HepG2 (cell line): ENCODE measurements at regions not wholly inside any gene's neighbourhood (a gene's known extent, or its start where the extent isn't known, plus 50 kb on each side); places are given as distances from the start of the nearest gene placed in this dataset.

ENCODE experiments used
- ATAC-seq: fragments of 200-7000 bp; cut with Tn5 transposase; 3 replicates; pipeline ENCODE4 v1.9.1; 2020; ENCODE audit warnings: mild to moderate bottlenecking, moderate library complexity
- BruUV-seq: library from RNA; stranded (reverse); fragments of 400-500 nt; replicated peaks from 2 replicates; lab custom pipeline; 2021; lab: Mats Ljungman, UMichigan
- CTCF ChIA-PET: fragments of 300-600 bp; formaldehyde crosslinking; extraction: SDS; loops from one replicate; lab custom pipeline; 2021; ENCODE audit warnings: low total read pairs, inconsistent platforms, low intra/inter-chr PET ratio; lab: Yijun Ruan, JAX
- POLR2A ChIA-PET: fragments of 350-600 bp; sonication (Branson Sonifier 250); formaldehyde crosslinking; loops from one replicate; lab custom pipeline; 2020; ENCODE audit warnings: antibody characterized with exemption, inconsistent platforms; lab: Yijun Ruan, JAX
- DNase-seq: peaks from one replicate; pipeline ENCODE4 v3.0.0-alpha.2; 2015; ENCODE audit warnings: low spot score
- FAIRE-seq: peaks from 3 replicates; lab custom pipeline; 2011; peaks lifted over from hg19 to GRCh38; lab: Jason Lieb, UNC
- H2AFZ ChIP-seq: one replicate; pipeline ENCODE4 v1.6.1; 2011; ENCODE audit warnings: low read length, inconsistent platforms
- H3K27ac ChIP-seq: fragments of 300-600 bp; 3 replicates; pipeline ENCODE4 v1.8.0; 2011; ENCODE audit warnings: mixed run types, mild to moderate bottlenecking, mixed read lengths, low read length, inconsistent platforms; ENCODE audit not compliant: insufficient read depth; ENCODE audit errors: extremely low read length
- H3K27me3 ChIP-seq, 2 experiments: fragments of 200-600 bp in 1 of 2; 2 replicates in 1 of 2; 3 replicates in 1 of 2; pipeline versions ENCODE4 v1.6.0 to v1.8.0; 2011; ENCODE audit warnings: low read length in 2 of 2, mild to moderate bottlenecking in 2 of 2, moderate library complexity in 2 of 2, inconsistent platforms in 1 of 2; ENCODE audit not compliant: insufficient read depth in 2 of 2, control insufficient read depth in 1 of 2
- H3K36me3 ChIP-seq, 2 experiments: fragments of 200-600 bp in 1 of 2; replicated peaks in 1 of 2; 2 replicates in 1 of 2; 3 replicates in 1 of 2; pipeline versions ENCODE4 v1.5.1 to v1.8.0; 2011; ENCODE audit warnings: low read length in 2 of 2, inconsistent platforms in 1 of 2; ENCODE audit not compliant: insufficient read depth in 2 of 2, control insufficient read depth in 1 of 2
- H3K4me1 ChIP-seq: 2 replicates; pipeline ENCODE4 v1.5.1; 2012; ENCODE audit warnings: low read length, inconsistent platforms; ENCODE audit not compliant: insufficient read depth
- H3K4me2 ChIP-seq: 2 replicates; pipeline ENCODE4 v1.6.0; 2011; ENCODE audit warnings: low read depth, low read length, inconsistent platforms
- H3K4me3 ChIP-seq, 3 experiments: fragments of 200-600 bp in 1 of 3; sonication (generic), shearing (Covaris generic) in 1 of 3; replicated peaks in 1 of 3; 2 replicates each; pipeline ENCODE4 v1.5.1; 2011 to 2016; ENCODE audit warnings: low read length in 3 of 3, inconsistent platforms in 2 of 3, low read depth in 2 of 3, mild to moderate bottlenecking in 2 of 3, control low read depth in 1 of 3, mixed read lengths in 1 of 3; ENCODE audit not compliant: insufficient read depth in 1 of 3
- H3K79me2 ChIP-seq: one replicate; pipeline ENCODE4 v1.6.1; 2011; ENCODE audit warnings: low read length, inconsistent platforms; ENCODE audit not compliant: insufficient read depth
- H3K9ac ChIP-seq: 2 replicates; pipeline ENCODE4 v1.6.0; 2011; ENCODE audit warnings: mild to moderate bottlenecking, low read depth, low read length, inconsistent platforms; ENCODE audit not compliant: insufficient read depth
- H3K9me3 ChIP-seq: 2 replicates; pipeline ENCODE4 v1.5.1; 2012; ENCODE audit warnings: mild to moderate bottlenecking, low read length
- H4K20me1 ChIP-seq: 2 replicates; pipeline ENCODE4 v1.6.0; 2011; ENCODE audit warnings: inconsistent platforms, mild to moderate bottlenecking, low read length, moderate library complexity; ENCODE audit not compliant: insufficient read depth
- AHR ChIP-seq: IDR thresholded peaks from 2 replicates; pipeline ENCODE4 v1.6.1; 2018; ENCODE audit warnings: missing genetic modification reagents, missing compliant biosample characterization
- HDAC6 ChIP-seq: fragments of 200-600 bp; sonication (generic); IDR thresholded peaks from 2 replicates; pipeline ENCODE4 v1.7.0; 2017; ENCODE audit warnings: mild to moderate bottlenecking, antibody characterized with exemption, low read length, low read depth
- KDM5A ChIP-seq: fragments of 200-600 bp; sonication (generic); IDR thresholded peaks from 2 replicates; pipeline ENCODE4 v1.7.0; 2018; ENCODE audit warnings: antibody characterized with exemption, mild to moderate bottlenecking, low read length, borderline replicate concordance
- MXI1 ChIP-seq: IDR thresholded peaks from 3 replicates; pipeline ENCODE4 v1.6.1; 2012; ENCODE audit warnings: low read depth, low read length, inconsistent platforms, borderline replicate concordance
- PHF20 ChIP-seq: sonication (generic); formaldehyde crosslinking; IDR thresholded peaks from 2 replicates; pipeline ENCODE4 v1.5.0; 2020; ENCODE audit warnings: mild to moderate bottlenecking, missing genetic modification reagents
- RBAK ChIP-seq: sonication (generic); formaldehyde crosslinking; IDR thresholded peaks from 2 replicates; pipeline ENCODE4 v1.5.1; 2020; ENCODE audit warnings: mild to moderate bottlenecking, missing genetic modification reagents
- ZNF121 ChIP-seq: sonication (generic); formaldehyde crosslinking; IDR thresholded peaks from 2 replicates; pipeline ENCODE4 v1.5.0; 2020; ENCODE audit warnings: mild to moderate bottlenecking, missing genetic modification reagents
- ZNF607 ChIP-seq: sonication (generic); formaldehyde crosslinking; IDR thresholded peaks from 2 replicates; pipeline ENCODE4 v1.5.1; 2020; ENCODE audit warnings: missing genetic modification reagents, mild to moderate bottlenecking, borderline replicate concordance
- ZNF879 ChIP-seq: sonication (generic); formaldehyde crosslinking; IDR thresholded peaks from 2 replicates; pipeline ENCODE4 v1.8.1; 2023; ENCODE audit warnings: missing genetic modification reagents
- WGBS: methylation state at CpG from one replicate; pipeline ENCODE4 v1.1.6; 2017; ENCODE audit warnings: low lambda C conversion rate; 5-methylcytosine and 5-hydroxymethylcytosine counted together
- in situ Hi-C: cut with HindIII; loops from 2 replicates; pipeline ENCODE4 v1.10.0; 2017; ENCODE audit warnings: low pct_unique_long_range_greater_than_20kb; ENCODE audit not compliant: extremely low pct_ligation_motif_present
- intact Hi-C: fragments of 100-400 bp; cut with micrococcal nuclease; formaldehyde crosslinking; loops from one replicate; pipeline ENCODE4 v1.10.0; 2022; ENCODE audit not compliant: unreplicated experiment
- TF ChIP-seq, protein P1 (sequence below): sonication (generic); formaldehyde crosslinking; IDR thresholded peaks from 2 replicates; pipeline ENCODE4 v1.4.0; 2020; ENCODE audit warnings: mild to moderate bottlenecking, missing genetic modification reagents, borderline replicate concordance
- TF ChIP-seq, protein P2 (sequence below), 2 experiments: fragments of 450-650 bp in 1 of 2; sonication (generic) in 1 of 2; formaldehyde crosslinking in 1 of 2; IDR thresholded peaks; 2 replicates each; pipeline versions ENCODE4 v1.6.1 to v1.8.0; 2016 to 2022; ENCODE audit warnings: antibody characterized with exemption in 1 of 2, mild to moderate bottlenecking in 1 of 2, missing genetic modification reagents in 1 of 2
- TF ChIP-seq, protein P3 (sequence below): sonication (generic); formaldehyde crosslinking; IDR thresholded peaks from 2 replicates; pipeline ENCODE4 v1.4.0; 2020; ENCODE audit warnings: missing genetic modification reagents

DNA sequence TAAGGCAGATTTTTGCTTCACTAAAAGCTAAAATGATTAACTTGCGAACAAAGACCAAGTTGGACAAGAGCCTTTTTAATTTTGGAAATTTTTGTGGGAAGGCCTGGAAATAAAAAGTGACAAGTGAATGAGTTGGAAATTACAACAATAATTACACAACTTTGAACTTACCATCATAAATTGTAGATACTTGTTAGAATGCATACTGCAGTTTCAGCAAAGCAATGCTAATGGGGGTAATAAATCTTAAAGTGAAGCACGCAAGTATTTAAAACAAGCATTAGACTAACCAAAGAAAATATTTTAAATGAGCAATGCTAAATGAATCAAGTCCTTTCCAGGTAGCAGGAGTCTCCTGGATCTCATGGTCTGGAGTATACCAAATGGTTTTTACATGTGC, 83.2 kb upstream of the EYA4 start:
- DNase-seq (no peak), ATAC-seq (no peak), FAIRE-seq (no peak)
- BruUV-seq, result no TSS peak
- whole genome bisulfite sequencing, result 18% methylated on average over 2 of the region's 2 CpGs
- H3K4me3 ChIP-seq, result no peak overlapping the region
- ChIA-PET POLR2A (no interaction called here), CTCF (no interaction called here)
- no peaks in the 10 kb centered on the region for H3K27me3 ChIP-seq
- in situ Hi-C loops, result no loop called here
- H3K79me2 ChIP-seq, result no peaks in the 10 kb centered on the region
- H3K36me3 ChIP-seq, result no peaks in the 10 kb centered on the region
- no peak overlapping the region for H3K9ac ChIP-seq
- no peak overlapping the region for H3K27ac ChIP-seq
- no peaks in the 10 kb centered on the region for H3K4me1 ChIP-seq
- intact Hi-C loops, result no loop called here
- no peaks in the 10 kb centered on the region for H3K9me3 ChIP-seq
- H2AFZ ChIP-seq, result no peak overlapping the region
- H3K4me2 ChIP-seq, result no peak overlapping the region
- H4K20me1 ChIP-seq, result no peaks in the 10 kb centered on the region
- TF ChIP-seq RBAK (CRISPR knock-in tag) (no peak), ZNF607 (CRISPR knock-in tag) (no peak), PHF20 (no peak), HDAC6 (no peak), ZNF121 (CRISPR knock-in tag) (no peak), KDM5A (no peak), AHR (CRISPR knock-in tag) (no peak), MXI1 (no peak), ZNF879 (no peak)
- TF ChIP-seq, protein P1, sequence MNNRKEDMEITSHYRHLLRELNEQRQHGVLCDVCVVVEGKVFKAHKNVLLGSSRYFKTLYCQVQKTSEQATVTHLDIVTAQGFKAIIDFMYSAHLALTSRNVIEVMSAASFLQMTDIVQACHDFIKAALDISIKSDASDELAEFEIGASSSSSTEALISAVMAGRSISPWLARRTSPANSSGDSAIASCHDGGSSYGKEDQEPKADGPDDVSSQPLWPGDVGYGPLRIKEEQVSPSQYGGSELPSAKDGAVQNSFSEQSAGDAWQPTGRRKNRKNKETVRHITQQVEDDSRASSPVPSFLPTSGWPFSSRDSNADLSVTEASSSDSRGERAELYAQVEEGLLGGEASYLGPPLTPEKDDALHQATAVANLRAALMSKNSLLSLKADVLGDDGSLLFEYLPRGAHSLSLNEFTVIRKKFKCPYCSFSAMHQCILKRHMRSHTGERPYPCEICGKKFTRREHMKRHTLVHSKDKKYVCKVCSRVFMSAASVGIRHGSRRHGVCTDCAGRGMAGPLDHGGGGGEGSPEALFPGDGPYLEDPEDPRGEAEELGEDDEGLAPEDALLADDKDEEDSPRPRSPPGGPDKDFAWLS (CRISPR knock-in tag), result no peak
- TF ChIP-seq, protein P2, sequence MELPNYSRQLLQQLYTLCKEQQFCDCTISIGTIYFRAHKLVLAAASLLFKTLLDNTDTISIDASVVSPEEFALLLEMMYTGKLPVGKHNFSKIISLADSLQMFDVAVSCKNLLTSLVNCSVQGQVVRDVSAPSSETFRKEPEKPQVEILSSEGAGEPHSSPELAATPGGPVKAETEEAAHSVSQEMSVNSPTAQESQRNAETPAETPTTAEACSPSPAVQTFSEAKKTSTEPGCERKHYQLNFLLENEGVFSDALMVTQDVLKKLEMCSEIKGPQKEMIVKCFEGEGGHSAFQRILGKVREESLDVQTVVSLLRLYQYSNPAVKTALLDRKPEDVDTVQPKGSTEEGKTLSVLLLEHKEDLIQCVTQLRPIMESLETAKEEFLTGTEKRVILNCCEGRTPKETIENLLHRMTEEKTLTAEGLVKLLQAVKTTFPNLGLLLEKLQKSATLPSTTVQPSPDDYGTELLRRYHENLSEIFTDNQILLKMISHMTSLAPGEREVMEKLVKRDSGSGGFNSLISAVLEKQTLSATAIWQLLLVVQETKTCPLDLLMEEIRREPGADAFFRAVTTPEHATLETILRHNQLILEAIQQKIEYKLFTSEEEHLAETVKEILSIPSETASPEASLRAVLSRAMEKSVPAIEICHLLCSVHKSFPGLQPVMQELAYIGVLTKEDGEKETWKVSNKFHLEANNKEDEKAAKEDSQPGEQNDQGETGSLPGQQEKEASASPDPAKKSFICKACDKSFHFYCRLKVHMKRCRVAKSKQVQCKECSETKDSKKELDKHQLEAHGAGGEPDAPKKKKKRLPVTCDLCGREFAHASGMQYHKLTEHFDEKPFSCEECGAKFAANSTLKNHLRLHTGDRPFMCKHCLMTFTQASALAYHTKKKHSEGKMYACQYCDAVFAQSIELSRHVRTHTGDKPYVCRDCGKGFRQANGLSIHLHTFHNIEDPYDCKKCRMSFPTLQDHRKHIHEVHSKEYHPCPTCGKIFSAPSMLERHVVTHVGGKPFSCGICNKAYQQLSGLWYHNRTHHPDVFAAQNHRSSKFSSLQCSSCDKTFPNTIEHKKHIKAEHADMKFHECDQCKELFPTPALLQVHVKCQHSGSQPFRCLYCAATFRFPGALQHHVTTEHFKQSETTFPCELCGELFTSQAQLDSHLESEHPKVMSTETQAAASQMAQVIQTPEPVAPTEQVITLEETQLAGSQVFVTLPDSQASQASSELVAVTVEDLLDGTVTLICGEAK (IDR thresholded peaks at IDR 0.05), result no peak
- TF ChIP-seq, protein P2 (CRISPR knock-in tag; IDR thresholded peaks at IDR 0.05), result no peak
- TF ChIP-seq, protein P3, sequence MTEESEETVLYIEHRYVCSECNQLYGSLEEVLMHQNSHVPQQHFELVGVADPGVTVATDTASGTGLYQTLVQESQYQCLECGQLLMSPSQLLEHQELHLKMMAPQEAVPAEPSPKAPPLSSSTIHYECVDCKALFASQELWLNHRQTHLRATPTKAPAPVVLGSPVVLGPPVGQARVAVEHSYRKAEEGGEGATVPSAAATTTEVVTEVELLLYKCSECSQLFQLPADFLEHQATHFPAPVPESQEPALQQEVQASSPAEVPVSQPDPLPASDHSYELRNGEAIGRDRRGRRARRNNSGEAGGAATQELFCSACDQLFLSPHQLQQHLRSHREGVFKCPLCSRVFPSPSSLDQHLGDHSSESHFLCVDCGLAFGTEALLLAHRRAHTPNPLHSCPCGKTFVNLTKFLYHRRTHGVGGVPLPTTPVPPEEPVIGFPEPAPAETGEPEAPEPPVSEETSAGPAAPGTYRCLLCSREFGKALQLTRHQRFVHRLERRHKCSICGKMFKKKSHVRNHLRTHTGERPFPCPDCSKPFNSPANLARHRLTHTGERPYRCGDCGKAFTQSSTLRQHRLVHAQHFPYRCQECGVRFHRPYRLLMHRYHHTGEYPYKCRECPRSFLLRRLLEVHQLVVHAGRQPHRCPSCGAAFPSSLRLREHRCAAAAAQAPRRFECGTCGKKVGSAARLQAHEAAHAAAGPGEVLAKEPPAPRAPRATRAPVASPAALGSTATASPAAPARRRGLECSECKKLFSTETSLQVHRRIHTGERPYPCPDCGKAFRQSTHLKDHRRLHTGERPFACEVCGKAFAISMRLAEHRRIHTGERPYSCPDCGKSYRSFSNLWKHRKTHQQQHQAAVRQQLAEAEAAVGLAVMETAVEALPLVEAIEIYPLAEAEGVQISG, result no peak
